NCI-H146 (cell line): ENCODE measurements at regions not wholly inside any gene's neighbourhood (a gene's known extent, or its start where the extent isn't known, plus 50 kb on each side); places are given as distances from the start of the nearest gene placed in this dataset.

Experiments
- DNase-seq: peaks from one replicate; lab custom pipeline; 2025; lab: John Stamatoyannopoulos, UW

- DNase-seq, result no peak
Measured at GRCh38 chr3:82088749-82089148, 327.3 kb upstream of the GBE1 start.

- no peak for DNase-seq
Measured at GRCh38 chr3:82087958-82088357, 326.5 kb upstream of the GBE1 start.

- no peak for DNase-seq
Measured at GRCh38 chr3:82085851-82086475, 324.5 kb upstream of the GBE1 start.

GRCh38 chr3:82085356-82085755, 323.9 kb upstream of the GBE1 start:
- no peak for DNase-seq

GRCh38 chr3:82084824-82085223, 323.4 kb upstream of the GBE1 start:
- DNase-seq, result no peak

- peak; percentile 7 for DNase-seq
Measured at GRCh38 chr3:82082796-82083195, 321.4 kb upstream of the GBE1 start.

- peak; percentile 48 for DNase-seq
Measured at GRCh38 chr3:82081351-82081750, 319.9 kb upstream of the GBE1 start.

GRCh38 chr3:82080792-82081191, 319.3 kb upstream of the GBE1 start:
- peak; percentile 38 for DNase-seq

- DNase-seq, result peak; percentile 15
Measured at GRCh38 chr3:82080261-82080660, 318.8 kb upstream of the GBE1 start.

- no peak for DNase-seq
Measured at GRCh38 chr3:82079335-82079890, 318.0 kb upstream of the GBE1 start.

- DNase-seq, result no peak
Measured at GRCh38 chr3:82078246-82078645, 316.8 kb upstream of the GBE1 start.

GRCh38 chr3:82067420-82067819, 306.0 kb upstream of the GBE1 start:
- no peak for DNase-seq

GRCh38 chr3:82058809-82059208, 297.4 kb upstream of the GBE1 start:
- DNase-seq, result no peak

- no peak for DNase-seq
Measured at GRCh38 chr3:82055792-82056191, 294.3 kb upstream of the GBE1 start.

- no peak for DNase-seq
Measured at GRCh38 chr3:82054849-82055248, 293.4 kb upstream of the GBE1 start.

GRCh38 chr3:82053236-82053635, 291.8 kb upstream of the GBE1 start:
- DNase-seq, result no peak

- DNase-seq, result no peak
Measured at GRCh38 chr3:82050382-82050781, 288.9 kb upstream of the GBE1 start.

- peak; percentile 91 for DNase-seq
Measured at GRCh38 chr3:82048711-82049110, 287.3 kb upstream of the GBE1 start.

GRCh38 chr3:82044930-82045705, 283.7 kb upstream of the GBE1 start:
- DNase-seq, result peak; percentile 97

- DNase-seq, result peak; percentile 62
Measured at GRCh38 chr3:82038556-82038955, 277.1 kb upstream of the GBE1 start.

- no peak for DNase-seq
Measured at GRCh38 chr3:82033186-82033585, 271.7 kb upstream of the GBE1 start.

- DNase-seq, result peak; percentile 59
Measured at GRCh38 chr3:82031596-82031995, 270.2 kb upstream of the GBE1 start.

- peak; percentile 69 for DNase-seq
Measured at GRCh38 chr3:82030916-82031315, 269.5 kb upstream of the GBE1 start.
